ENCODE measurements at regions not wholly inside any gene's neighbourhood (a gene's known extent, or its start where the extent isn't known, plus 50 kb on each side); places are given as distances from the start of the nearest gene placed in this dataset.

DNA sequence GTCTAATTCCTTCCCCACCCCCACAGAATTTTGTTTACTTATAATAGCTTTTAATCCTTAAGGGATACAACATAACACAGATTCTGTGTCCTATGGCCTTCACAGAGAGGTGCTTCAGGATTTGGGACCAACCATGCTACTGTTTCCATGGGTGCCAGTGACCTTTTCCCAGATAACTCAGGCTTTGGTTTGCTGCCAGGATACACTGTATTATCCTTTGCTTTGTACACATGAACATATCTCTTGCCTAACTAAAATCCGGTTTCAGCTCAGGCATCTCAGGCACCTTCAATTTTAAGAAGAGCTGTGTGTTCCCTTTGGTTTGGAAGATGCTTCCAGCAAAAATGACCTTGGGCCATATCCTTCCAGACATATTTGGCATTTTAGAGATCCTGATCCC is 428.4 kb upstream of the CDH5 start:
- ATAC-seq (ENCODE audit: low read depth) = no peak
- Histone ChIP-seq H3K4me3 (ENCODE audit: severe bottlenecking) (no peak overlapping the region), H3K36me3 (ENCODE audit: low read depth) (no peaks in the 10 kb centered on the region), H3K27ac (ENCODE audit: poor library complexity, severe bottlenecking) (no peak overlapping the region), H3K9me3 (ENCODE audit: severe bottlenecking) (no peaks in the 10 kb centered on the region), H3K27me3 (ENCODE audit: insufficient read depth, poor library complexity, severe bottlenecking) (no peaks in the 10 kb centered on the region), H3K4me1 (ENCODE audit: insufficient read depth, poor library complexity, severe bottlenecking) (no peaks in the 10 kb centered on the region)
- DNase-seq (ENCODE audit: low spot score) = no peak
- TF ChIP-seq, protein P1, sequence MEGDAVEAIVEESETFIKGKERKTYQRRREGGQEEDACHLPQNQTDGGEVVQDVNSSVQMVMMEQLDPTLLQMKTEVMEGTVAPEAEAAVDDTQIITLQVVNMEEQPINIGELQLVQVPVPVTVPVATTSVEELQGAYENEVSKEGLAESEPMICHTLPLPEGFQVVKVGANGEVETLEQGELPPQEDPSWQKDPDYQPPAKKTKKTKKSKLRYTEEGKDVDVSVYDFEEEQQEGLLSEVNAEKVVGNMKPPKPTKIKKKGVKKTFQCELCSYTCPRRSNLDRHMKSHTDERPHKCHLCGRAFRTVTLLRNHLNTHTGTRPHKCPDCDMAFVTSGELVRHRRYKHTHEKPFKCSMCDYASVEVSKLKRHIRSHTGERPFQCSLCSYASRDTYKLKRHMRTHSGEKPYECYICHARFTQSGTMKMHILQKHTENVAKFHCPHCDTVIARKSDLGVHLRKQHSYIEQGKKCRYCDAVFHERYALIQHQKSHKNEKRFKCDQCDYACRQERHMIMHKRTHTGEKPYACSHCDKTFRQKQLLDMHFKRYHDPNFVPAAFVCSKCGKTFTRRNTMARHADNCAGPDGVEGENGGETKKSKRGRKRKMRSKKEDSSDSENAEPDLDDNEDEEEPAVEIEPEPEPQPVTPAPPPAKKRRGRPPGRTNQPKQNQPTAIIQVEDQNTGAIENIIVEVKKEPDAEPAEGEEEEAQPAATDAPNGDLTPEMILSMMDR (IDR thresholded peaks at IDR 0.05; ENCODE audit: poor library complexity, severe bottlenecking) = no peak

- Histone ChIP-seq H3K36me3 (ENCODE audit: low read depth) (no peaks in the 10 kb centered on the region), H3K4me3 (ENCODE audit: severe bottlenecking) (no peak overlapping the region), H3K9me3 (ENCODE audit: severe bottlenecking) (no peaks in the 10 kb centered on the region)
Observed at GRCh38 chr16:65937455-65937854, 429.0 kb upstream of the CDH5 start.

DNA sequence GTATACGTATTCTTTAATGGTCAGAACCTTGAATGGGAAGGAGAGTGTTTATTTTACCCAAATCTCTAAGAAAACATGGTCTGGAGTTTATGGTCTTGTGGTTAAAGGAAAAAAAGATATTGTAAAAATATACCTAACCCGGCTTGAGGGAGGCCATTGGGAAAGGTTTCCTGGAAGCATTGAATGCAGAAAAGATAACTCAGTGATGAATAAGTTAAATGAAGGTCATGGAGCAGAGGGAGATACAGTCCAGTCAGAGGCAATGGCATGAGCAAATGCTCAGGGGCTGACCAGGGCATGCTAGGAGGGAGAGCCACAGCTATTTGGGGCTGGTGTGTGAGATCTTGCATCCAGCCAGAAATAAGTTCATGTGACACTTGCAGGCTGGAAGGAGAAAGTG is 430.4 kb upstream of the CDH5 start:
- H3K9me3 ChIP-seq (ENCODE audit: severe bottlenecking) = no peaks in the 10 kb centered on the region
- ATAC-seq (ENCODE audit: low read depth) (no peak), DNase-seq (ENCODE audit: low spot score) (no peak)
- H3K4me1 ChIP-seq (ENCODE audit: insufficient read depth, poor library complexity, severe bottlenecking) = no peaks in the 10 kb centered on the region
- no peaks in the 10 kb centered on the region for H3K27me3 ChIP-seq (ENCODE audit: insufficient read depth, poor library complexity, severe bottlenecking)
- no peaks in the 10 kb centered on the region for H3K36me3 ChIP-seq (ENCODE audit: low read depth)
- TF ChIP-seq, protein P1 (IDR thresholded peaks at IDR 0.05; ENCODE audit: poor library complexity, severe bottlenecking) = no peak
- H3K27ac ChIP-seq (ENCODE audit: poor library complexity, severe bottlenecking) = no peak overlapping the region
- H3K4me3 ChIP-seq (ENCODE audit: severe bottlenecking) = no peak overlapping the region

More at GRCh38 chr16:65937455-65937854, 429.0 kb upstream of the CDH5 start:
- Histone ChIP-seq H3K27ac (ENCODE audit: poor library complexity, severe bottlenecking) (no peak overlapping the region), H3K4me1 (ENCODE audit: insufficient read depth, poor library complexity, severe bottlenecking) (no peaks in the 10 kb centered on the region), H3K27me3 (ENCODE audit: insufficient read depth, poor library complexity, severe bottlenecking) (no peaks in the 10 kb centered on the region)
- no peak for ATAC-seq (ENCODE audit: low read depth)
- DNase-seq (ENCODE audit: low spot score) = no peak
- TF ChIP-seq, protein P1 (IDR thresholded peaks at IDR 0.05; ENCODE audit: poor library complexity, severe bottlenecking) = no peak

GRCh38 chr16:65934443-65934842 is 432.0 kb upstream of the CDH5 start:
- Histone ChIP-seq H3K9me3 (ENCODE audit: severe bottlenecking) (no peaks in the 10 kb centered on the region), H3K4me1 (ENCODE audit: insufficient read depth, poor library complexity, severe bottlenecking) (no peaks in the 10 kb centered on the region), H3K27me3 (ENCODE audit: insufficient read depth, poor library complexity, severe bottlenecking) (no peaks in the 10 kb centered on the region), H3K27ac (ENCODE audit: poor library complexity, severe bottlenecking) (no peak overlapping the region), H3K36me3 (ENCODE audit: low read depth) (no peaks in the 10 kb centered on the region), H3K4me3 (ENCODE audit: severe bottlenecking) (no peak overlapping the region)
- ATAC-seq (ENCODE audit: low read depth) = no peak
- TF ChIP-seq, protein P1 (IDR thresholded peaks at IDR 0.05; ENCODE audit: poor library complexity, severe bottlenecking) = no peak
- DNase-seq (ENCODE audit: low spot score) = no peak

DNA sequence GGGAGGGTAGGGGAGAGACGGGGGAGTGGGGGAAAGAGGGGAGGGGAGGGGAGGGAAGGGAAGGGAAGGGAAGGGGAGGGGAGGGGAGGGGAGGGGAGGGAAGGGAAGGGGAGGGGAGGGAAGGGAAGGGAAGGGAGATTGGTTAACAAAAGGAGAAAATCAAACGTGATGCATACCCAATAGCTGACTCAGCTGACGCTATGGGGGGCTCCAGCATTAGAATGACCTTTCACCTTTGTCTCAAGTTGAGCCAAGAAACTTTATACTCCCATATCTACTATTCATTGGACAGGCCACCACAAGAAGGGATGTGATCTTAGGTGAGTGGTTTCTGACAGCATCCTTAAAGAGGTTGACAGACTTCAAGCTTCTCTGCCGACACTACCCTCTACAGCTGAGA is 432.8 kb upstream of the CDH5 start:
- H3K4me3 ChIP-seq (ENCODE audit: severe bottlenecking) = no peak overlapping the region
- TF ChIP-seq, protein P1 (IDR thresholded peaks at IDR 0.05; ENCODE audit: poor library complexity, severe bottlenecking) = no peak
- no peaks in the 10 kb centered on the region for H3K27me3 ChIP-seq (ENCODE audit: insufficient read depth, poor library complexity, severe bottlenecking)
- H3K9me3 ChIP-seq (ENCODE audit: severe bottlenecking) = no peaks in the 10 kb centered on the region
- ATAC-seq (ENCODE audit: low read depth) (no peak), DNase-seq (ENCODE audit: low spot score) (no peak)
- H3K4me1 ChIP-seq (ENCODE audit: insufficient read depth, poor library complexity, severe bottlenecking) = no peaks in the 10 kb centered on the region
- H3K27ac ChIP-seq (ENCODE audit: poor library complexity, severe bottlenecking) = no peak overlapping the region
- H3K36me3 ChIP-seq (ENCODE audit: low read depth) = no peaks in the 10 kb centered on the region
